ENCODE measurements at regions not wholly inside any gene's neighbourhood (a gene's known extent, or its start where the extent isn't known, plus 50 kb on each side); places are given as distances from the start of the nearest gene placed in this dataset.
"Not testable (repeated sequence)": the region's sequence is repeated elsewhere in the genome, so short reads cannot be mapped to it uniquely, and the experiment has no call there.

GRCh38 chr18:34370704-34371395 lies 146.1 kb upstream of the NOL4 start:
- DNase-seq, result no peak
- TF ChIP-seq POLR2A (IDR thresholded peaks at IDR 0.05; ENCODE audit: low read length) (no peak), GATA1 (IDR thresholded peaks at IDR 0.05; ENCODE audit: low read depth, low read length) (no peak)

GRCh38 chr18:34380326-34380725 lies 155.6 kb upstream of the NOL4 start:
- no peak for DNase-seq
- no peak for TF ChIP-seq GATA1 (IDR thresholded peaks at IDR 0.05; ENCODE audit: low read depth, low read length)
- TF ChIP-seq POLR2A (IDR thresholded peaks at IDR 0.05; ENCODE audit: low read length), result no peak

- no peak for TF ChIP-seq GATA1 (IDR thresholded peaks at IDR 0.05; ENCODE audit: low read depth, low read length)
- no peak for TF ChIP-seq POLR2A (IDR thresholded peaks at IDR 0.05; ENCODE audit: low read length)
- DNase-seq, result no peak
Observed at GRCh38 chr18:34385311-34385710, 160.6 kb upstream of the NOL4 start.

- DNase-seq, result no peak
- no peak for TF ChIP-seq POLR2A (IDR thresholded peaks at IDR 0.05; ENCODE audit: low read length)
- no peak for TF ChIP-seq GATA1 (IDR thresholded peaks at IDR 0.05; ENCODE audit: low read depth, low read length)
Observed at GRCh38 chr18:34386803-34387202, 162.1 kb upstream of the NOL4 start.

GRCh38 chr18:34397286-34397896 lies 172.7 kb upstream of the NOL4 start:
- no peak for DNase-seq
- no peak for TF ChIP-seq GATA1 (IDR thresholded peaks at IDR 0.05; ENCODE audit: low read depth, low read length)
- no peak for TF ChIP-seq POLR2A (IDR thresholded peaks at IDR 0.05; ENCODE audit: low read length)

- TF ChIP-seq POLR2A (IDR thresholded peaks at IDR 0.05; ENCODE audit: low read length), result no peak
- no peak for TF ChIP-seq GATA1 (IDR thresholded peaks at IDR 0.05; ENCODE audit: low read depth, low read length)
- no peak for DNase-seq
Observed at GRCh38 chr18:34399892-34400291, 175.2 kb upstream of the NOL4 start.

GRCh38 chr18:34400834-34401233 lies 176.1 kb upstream of the NOL4 start:
- TF ChIP-seq GATA1 (IDR thresholded peaks at IDR 0.05; ENCODE audit: low read depth, low read length) (no peak), POLR2A (IDR thresholded peaks at IDR 0.05; ENCODE audit: low read length) (no peak)
- DNase-seq, result no peak

GRCh38 chr18:34401775-34402174 lies 177.1 kb upstream of the NOL4 start:
- TF ChIP-seq POLR2A (IDR thresholded peaks at IDR 0.05; ENCODE audit: low read length), result no peak
- no peak for TF ChIP-seq GATA1 (IDR thresholded peaks at IDR 0.05; ENCODE audit: low read depth, low read length)
- no peak for DNase-seq

GRCh38 chr18:34407471-34407870 lies 182.8 kb upstream of the NOL4 start:
- DNase-seq, result not testable (repeated sequence)

- DNase-seq, result no peak
- TF ChIP-seq GATA1 (IDR thresholded peaks at IDR 0.05; ENCODE audit: low read depth, low read length) (no peak), POLR2A (IDR thresholded peaks at IDR 0.05; ENCODE audit: low read length) (no peak)
Observed at GRCh38 chr18:34411952-34412351, 187.2 kb upstream of the NOL4 start.

GRCh38 chr18:34431042-34431441 lies 206.3 kb upstream of the NOL4 start:
- no peak for DNase-seq
- TF ChIP-seq POLR2A (IDR thresholded peaks at IDR 0.05; ENCODE audit: low read length) (no peak), GATA1 (IDR thresholded peaks at IDR 0.05; ENCODE audit: low read depth, low read length) (no peak)

- no peak for DNase-seq
- TF ChIP-seq POLR2A (IDR thresholded peaks at IDR 0.05; ENCODE audit: low read length) (no peak), GATA1 (IDR thresholded peaks at IDR 0.05; ENCODE audit: low read depth, low read length) (no peak)
Observed at GRCh38 chr18:34444622-34445021, 219.9 kb upstream of the NOL4 start.

GRCh38 chr18:34448662-34449061 lies 223.9 kb upstream of the NOL4 start:
- DNase-seq, result no peak
- TF ChIP-seq POLR2A (IDR thresholded peaks at IDR 0.05; ENCODE audit: low read length), result no peak

GRCh38 chr18:34457761-34458160 lies 233.0 kb upstream of the NOL4 start:
- DNase-seq, result no peak
- TF ChIP-seq GATA1 (IDR thresholded peaks at IDR 0.05; ENCODE audit: low read depth, low read length) (no peak), POLR2A (IDR thresholded peaks at IDR 0.05; ENCODE audit: low read length) (no peak)

- DNase-seq, result no peak
- TF ChIP-seq GATA1 (IDR thresholded peaks at IDR 0.05; ENCODE audit: low read depth, low read length), result no peak
- no peak for TF ChIP-seq POLR2A (IDR thresholded peaks at IDR 0.05; ENCODE audit: low read length)
Observed at GRCh38 chr18:34458410-34458977, 233.8 kb upstream of the NOL4 start.

Data from erythroblast (primary cell).